Pulmonary artery endothelial cell (primary cell): ENCODE measurements at regions not wholly inside any gene's neighbourhood (a gene's known extent, or its start where the extent isn't known, plus 50 kb on each side); places are given as distances from the start of the nearest gene placed in this dataset.
"Not testable (repeated sequence)": the region's sequence is repeated elsewhere in the genome, so short reads cannot be mapped to it uniquely, and the experiment has no call there.

ENCODE experiments used
- DNase-seq: peaks from one replicate; pipeline ENCODE4 v3.0.0-alpha.2; 2011; ENCODE audit warnings: low read depth, low spot score

DNA sequence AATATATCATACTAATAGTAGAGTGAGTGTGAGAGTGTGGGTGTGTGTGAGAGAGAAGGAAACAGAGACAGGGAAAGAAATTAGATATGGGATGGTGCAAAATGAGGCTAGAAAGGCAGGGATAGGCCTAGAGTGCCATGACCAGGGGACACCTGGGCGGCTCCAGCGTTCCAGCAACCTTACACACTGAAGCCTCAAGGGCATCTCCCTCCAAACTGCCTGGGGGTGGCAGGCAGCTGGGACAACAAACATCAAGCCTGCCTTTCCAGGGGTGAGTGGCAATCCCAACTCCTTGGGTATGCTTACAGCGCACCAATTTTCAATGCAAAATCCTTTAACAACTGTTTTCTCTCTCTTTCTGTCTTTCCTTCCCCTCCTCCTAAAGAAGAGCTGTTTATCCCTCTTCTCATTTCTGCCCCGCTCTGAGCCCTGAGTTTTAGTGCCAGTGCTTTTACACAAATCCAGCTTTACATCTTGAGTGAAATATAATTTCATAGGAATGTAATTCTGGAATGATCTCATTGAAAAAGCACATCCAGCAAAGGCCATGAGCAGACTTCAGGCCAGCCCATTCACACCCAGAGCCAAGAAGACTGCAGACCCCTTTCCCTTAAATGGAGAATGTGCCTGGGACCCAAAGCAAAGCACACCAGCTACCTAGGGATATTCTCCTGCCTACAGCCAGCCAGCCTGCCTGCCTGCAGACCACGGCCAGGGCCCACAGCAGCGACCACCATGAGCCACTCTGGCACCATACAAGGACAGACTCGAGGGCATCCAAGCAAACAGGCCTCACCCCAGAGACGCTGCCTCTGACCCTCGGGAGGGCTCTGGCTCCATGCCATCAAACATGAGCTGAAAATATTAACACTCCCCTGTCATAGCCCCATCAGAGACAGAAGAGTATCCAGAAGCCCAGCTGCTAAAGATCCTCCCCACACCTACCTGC, 90.3 kb downstream of the RPL27A start:
- no peak for DNase-seq

DNA sequence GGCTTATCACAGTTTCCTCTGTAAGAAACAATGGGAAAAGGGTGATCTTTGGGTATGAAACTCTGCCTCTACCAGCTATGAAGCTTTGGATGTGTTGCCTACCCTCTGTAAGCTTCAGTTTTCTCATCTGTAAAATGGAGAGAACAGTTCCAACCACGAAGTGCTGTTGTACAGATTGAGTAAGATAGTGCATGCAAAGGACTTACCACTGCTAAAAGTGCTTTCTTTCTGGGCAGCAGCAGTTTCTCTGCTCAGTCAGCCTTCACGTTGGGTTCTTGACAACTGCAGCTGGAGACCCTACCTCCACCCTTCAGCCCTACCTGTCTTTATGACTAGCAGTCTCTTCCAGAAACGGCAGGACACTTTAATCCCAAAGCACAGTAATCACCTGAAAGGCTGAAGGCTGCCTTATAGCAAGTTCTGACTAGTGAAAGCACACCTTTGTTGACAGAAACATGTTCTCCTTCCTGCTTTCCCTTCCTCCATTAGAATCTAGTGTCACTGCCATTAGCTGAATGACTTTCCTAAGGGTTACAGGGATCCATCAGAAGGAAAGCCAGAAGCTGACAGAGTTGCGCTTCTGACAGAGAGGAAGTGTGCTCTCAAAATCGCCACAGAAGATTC, 91.4 kb downstream of the RPL27A start:
- no peak for DNase-seq

DNA sequence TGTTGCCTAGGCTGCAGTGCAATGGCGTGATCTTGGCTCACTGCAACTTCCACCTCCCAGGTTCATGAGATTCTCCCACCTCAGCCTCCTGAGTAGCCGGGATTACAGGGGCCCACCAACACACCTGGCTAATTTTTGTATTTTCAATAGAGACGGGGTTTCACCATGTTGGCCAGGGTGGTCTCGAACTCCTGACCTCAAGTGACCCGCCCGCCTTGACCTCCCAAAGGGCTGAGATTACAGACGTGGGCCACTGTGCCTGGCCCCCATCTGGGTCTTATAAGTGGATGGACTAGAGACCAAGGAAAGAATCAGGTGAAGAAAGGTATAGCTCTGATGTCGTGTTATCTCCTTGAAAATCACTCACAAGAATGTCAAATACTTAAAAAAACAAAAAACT, 92.3 kb downstream of the RPL27A start:
- not testable (repeated sequence) for DNase-seq

DNA sequence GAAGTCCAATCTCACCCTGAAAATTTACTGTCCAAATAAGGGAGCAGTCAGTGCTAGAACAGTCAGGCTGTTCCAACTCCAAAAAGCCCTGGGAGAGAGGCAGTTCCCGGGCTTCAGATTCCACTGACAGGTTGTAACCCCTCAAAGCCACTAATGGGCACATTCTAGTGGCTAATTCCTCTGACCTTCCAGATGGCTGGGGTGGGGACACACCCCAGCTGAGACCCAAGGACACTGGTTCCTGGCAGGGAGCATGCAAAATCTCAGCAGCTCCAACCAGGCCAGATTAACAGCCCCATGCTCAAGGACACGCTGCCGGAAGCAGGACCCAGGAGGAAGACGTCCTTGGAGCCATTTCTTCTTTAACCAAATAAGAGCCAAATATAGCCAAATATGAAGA, 92.7 kb downstream of the RPL27A start:
- DNase-seq: no peak

DNA sequence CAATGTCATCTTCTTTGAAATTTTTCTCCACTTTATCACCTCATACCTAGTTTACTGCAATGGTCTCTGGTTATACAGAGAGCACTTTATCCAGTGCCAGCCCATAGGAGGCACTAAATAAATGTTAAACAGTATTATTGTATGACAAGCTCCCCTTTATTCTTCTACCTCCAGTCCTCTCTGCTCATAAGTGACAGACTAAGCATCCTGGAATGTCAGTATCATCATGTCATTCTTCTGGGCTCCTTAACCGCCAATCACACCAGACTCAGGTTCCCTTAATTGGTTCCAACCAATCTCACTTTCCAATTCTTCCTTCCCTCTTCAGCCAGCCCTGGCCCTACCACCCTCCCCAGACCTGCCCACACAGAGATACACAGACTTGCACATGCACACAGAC, 93.1 kb downstream of the RPL27A start:
- DNase-seq: no peak

DNA sequence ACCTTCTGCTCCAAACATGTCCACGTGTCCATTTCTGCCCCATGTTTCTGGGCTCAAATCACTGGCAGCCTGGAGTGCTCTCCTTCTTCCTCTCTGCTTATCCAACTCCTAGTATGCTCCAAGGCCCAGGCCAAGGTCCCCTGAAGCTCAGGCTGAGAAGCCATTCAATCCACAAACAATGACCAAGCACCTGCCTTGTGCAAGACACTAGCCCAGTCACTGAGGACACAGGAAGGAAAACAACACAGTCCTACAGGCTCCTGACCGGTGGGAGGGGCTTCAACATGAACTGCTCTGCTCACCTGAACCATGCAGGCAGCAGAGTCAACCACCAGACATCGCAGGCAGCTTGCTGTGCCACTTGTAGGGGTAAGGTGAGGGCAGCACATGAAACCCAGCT, 93.6 kb downstream of the RPL27A start:
- DNase-seq: no peak

DNA sequence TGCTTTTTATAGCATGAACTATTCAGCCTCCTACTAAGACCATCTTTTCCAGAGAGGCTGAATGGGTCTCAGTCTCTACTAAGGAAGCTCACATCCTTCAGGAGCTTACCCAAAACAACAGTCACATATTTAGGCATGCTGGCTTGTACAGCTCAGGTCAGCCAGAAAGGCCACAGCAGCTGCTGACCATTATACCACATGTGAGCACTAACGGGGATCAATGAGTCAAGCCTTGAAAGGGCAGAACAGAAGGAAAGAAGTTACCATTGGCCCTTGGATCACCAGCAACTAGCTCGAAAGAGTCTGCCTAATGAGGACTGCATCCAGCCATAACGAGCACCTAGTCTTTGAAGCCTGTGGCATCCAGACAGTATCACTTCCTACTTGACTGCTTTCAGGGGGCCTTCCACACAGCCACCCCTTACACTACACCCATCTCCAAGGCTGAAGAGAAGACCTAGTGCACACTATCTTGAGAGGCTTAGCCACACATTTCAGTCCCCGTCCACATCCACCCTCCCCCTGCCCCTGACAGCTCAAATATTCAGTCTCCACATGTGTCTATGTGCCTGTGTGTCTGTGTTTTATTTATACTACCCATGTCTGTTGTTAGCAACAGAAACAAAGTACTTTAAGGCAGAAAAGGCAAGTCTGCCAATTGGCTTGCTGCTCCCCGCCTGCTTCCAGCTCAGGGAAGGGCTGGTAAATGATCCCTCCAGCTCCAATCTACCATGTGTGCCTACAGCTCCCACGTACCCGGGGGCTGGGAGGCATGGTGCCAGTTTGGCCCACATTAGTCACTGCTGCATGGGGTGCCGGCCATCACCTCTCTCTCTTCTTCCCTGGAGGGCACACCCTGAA, 95.5 kb downstream of the RPL27A start:
- no peak for DNase-seq

DNA sequence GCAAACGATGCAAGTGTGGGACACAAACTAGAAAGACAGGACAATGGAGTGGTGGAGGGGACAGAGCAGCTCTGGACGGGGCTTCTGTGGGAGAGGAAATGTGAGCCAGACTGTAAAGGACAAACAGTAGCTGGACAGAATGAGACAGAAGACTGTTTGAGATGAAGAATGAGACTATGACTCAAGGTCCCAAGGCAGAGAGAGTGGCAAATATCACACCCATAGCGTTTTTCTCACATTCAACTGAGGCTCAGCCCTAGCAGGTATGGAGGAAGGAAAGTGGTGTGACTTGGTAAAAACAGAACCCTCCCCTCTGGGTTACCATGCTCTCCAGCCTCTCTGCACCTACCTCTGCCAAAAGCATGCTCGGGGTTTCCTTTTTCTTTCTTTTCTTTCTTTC, 96.5 kb downstream of the RPL27A start:
- DNase-seq: no peak

DNA sequence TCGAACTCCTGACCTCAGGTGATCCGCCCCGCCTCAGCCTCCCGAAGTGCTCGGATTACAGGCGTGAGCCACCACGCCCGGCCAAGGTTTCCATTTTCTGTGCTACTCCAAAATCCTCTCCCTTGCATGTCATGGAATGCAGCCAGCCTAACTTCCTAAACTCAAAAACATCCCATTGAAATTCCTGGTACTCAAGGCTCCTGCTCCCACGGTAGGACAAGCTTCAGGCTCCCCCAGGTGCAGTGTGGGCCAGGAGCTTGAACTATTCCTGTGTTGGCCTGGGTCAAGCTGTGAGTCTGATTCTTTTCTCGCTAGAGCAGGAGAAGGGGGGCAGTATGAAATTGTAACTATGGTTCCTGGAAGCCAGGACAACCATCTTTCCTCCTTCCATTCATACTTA, 97.1 kb downstream of the RPL27A start:
- DNase-seq: no peak

DNA sequence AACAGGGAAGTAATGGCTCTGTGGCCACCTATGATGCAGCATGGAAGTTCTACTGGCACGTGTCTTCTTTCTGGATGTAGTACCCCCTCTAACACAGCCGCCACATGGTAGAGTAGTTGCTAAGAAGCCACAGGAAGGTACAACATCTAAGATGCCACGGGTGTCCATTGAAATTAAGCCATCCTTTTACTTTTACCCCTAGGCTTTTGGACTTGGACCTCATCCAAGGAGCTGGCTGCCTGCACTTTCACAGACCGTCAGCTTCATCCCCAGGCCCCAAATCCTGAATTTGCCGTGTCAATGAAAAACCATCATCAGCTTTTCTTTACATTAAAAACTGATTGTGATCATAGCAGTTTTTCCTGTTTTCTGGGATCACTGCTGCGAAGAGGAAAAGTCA, 102.4 kb downstream of the RPL27A start:
- DNase-seq: no peak

DNA sequence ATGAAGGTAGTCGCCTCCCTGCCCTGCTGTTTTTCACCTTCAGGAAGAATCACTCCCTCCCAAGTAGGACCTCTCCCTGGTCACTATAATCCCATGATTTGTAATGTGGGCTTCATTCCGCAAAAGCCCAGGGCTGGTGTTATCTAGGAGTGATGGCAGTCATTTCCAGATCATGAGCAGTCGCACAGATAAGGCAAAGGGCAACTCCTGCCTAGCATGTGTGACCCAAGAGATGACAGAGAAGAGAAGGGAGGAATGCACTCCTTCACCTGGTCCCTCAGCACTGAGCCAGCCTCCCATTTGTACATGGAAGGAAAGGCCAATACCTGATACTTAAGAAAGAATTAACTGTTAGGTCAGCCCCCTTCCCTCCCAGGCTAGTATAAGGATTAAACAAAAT, 102.9 kb downstream of the RPL27A start:
- DNase-seq: no peak

DNA sequence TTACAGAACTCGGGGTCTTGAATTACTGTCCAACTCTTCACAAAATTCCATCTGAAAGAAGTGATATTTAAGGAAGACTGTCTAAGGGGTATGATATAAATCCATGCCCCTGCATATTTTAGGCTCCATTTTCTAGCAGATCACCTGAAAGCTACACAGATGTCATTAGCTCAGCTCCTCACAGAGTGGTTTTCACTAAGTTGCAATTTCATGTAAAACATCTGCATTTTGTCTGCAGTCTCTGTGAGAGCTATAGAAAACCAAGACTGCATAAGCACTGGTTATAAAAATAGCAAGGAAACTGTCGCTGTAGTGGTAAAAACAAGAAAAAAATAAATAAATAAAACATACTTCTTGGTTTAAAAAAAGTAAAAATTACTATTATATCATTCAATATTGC, 103.4 kb downstream of the RPL27A start:
- DNase-seq: no peak

DNA sequence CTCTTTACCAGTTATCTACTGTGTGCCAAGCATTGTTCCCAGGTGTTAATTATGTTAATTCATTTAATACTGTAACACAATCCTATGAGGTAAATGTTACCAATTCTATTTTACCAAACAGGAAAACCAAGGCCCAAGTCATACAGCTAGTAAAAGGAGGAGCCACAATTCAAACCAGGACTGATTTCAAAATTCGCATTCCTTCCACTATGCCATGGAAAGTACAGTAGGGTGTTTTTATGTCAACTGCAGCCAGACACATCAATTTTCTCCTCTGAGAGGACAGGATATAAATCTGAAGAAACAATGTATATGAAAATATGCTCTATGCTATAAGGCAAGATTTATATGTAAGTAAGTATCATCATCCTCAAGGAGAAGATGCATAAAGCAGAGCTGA, 104.3 kb downstream of the RPL27A start:
- DNase-seq: no peak

DNA sequence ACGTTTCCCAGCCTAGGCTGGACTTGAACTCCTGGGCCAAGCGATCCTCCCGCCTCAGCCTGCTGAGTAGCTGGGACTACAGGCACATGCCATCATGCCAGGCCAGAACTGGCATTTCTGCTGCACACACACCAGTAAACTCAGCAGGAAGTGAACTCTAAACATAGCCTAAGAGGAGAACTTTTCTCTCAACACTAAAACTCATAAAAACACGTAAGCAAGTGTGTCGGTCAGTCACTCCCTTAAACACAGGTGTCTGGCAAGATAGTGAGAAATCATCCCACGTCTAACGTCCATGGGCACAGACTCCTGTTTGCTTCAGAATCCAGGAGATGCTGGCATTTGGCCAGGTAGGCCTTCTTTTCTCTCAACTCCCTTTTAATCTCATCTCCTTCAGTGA, 104.8 kb downstream of the RPL27A start:
- DNase-seq: no peak

DNA sequence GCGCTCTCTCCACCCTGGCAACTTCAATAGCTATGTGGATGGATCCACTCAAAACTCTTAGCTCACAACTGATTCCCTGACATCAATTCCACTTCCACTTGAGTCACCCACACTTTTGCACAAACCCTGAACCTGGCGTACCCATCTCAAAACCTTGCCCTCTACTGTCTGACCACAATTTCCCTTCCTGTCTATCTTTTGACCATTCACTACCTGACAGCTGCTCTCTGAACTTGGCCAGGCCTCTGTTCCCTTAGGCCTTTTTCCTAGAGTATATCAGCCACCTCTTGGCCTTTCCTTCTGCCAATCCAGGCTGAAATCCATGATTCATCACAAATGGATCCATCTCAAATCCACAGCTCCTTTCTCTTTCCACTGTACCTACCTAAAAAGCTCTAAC, 106.0 kb downstream of the RPL27A start:
- DNase-seq: no peak

DNA sequence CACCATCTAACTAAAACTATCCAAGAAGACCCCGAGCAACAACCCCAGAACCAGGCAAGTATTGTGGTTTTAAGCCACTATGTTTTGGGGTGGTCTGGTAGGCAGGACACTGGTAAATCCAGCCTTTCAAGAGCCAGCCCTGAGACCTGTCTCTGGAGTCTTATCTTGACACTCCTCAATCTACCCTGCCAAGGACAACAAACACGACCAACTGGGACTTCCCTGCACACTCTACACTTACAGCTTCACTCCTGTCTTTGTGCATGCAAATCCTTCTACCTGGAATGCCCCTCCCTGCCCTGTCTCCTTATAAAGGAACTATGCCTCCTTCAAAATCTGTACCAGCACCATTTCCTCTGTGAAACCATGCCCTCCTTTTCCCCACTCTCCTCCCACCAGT, 107.3 kb downstream of the RPL27A start:
- no peak for DNase-seq

DNA sequence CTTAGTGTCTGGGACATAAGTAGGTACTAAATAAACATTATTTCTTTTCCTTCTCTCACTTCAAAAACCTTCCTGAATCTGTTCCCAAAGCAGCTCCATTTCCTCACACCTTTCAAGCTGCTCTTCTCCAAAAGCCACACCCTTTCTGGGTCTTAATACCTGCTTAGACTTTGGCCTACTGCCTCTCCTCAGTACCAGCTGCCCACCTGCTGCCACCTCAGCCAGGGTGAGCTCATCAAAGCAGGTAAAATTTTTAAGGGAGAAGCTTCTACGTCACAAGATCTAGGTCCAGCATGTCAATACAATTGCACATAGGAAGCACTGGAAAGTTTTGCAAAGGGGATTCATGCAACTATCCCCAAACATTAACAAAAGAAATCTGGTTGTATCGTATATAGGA, 108.4 kb downstream of the RPL27A start:
- DNase-seq: no peak

DNA sequence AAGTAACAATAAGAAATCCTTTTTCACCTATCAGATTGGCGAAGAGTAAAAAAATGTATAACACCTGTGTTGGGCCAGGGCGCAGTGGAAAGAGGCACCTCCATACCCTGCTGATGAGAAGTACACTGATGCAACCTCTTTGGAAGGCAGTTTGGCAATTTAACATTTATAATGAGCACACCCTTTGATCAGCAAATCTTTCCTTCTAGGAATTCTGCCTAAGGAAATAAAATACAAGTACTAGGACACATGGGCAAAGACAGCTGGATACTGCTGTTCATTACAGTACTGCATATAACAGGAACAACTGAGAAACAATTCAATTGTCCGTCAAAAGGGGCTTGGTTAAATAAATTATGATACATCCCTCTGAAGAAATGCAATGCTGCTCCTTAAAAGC, 110.1 kb downstream of the RPL27A start:
- DNase-seq: no peak

DNA sequence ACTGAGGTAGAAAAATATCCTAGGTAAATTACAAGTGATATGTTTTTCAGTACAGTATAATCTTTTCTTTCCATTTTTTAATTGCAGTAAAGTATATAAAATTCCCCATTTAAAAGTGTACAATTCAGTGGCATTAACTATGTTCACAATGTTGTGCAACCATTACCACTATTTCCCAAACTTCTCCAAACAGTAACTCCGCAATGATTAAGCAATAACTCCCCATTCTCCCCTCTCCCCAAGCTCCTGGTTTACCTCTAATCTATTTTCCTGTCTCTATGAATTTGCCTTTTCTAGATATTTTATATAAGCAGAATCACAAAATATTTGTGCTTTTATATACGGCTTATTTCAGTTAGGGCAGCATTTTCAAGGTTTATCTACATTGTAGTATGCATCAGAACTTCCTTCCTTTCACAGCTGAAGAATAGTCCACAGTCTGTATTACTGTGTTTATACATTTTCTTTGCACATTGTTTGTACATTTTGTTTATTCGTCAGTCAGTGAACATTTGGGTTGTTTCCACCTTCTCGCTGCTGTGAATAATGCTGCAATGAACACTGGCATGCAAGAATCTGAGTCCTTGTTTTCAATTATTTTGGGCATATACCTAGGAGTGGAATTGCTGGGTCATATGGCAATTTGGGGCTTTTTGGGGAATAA, 110.7 kb downstream of the RPL27A start:
- DNase-seq: no peak

DNA sequence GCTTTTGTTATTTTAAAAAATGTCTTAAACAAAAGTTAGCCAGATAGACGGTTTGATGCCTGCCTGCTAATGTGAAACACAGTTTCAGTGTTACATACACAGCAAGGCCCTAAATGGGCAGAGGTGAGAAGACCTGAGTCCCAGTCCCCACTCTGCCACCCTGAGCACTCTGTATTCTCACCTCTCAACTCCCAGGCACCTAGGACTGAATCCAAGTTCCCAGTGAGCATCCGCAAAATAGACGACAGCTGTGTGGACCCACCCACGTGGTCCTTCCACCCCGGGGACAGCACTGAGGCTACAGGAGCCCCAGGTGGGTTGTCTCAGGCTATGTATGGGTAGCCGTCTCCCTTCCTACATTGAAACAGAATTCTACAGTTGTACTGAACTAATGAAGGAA, 111.5 kb downstream of the RPL27A start:
- DNase-seq: no peak

DNA sequence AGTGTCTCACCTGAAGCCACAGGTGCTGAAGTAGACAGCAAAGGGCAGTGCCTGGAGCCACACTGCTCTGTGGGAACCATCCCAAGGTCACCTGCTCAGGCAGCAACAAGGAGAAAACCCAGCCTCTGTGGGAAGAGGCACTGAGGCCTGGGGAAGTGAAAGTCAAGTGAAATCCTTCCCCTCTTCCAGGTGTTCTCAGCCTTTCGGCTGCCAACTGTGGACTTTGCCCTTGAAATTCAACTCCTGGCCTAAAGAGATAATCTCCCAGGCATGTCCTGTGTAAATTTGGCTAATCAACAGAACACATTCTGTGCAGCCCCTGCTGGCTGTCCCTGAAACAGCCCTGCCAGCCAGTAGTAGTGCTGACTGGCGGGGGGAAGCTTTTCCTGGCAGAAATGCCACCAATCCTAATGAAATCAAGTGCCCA, 112.1 kb downstream of the RPL27A start:
- no peak for DNase-seq

DNA sequence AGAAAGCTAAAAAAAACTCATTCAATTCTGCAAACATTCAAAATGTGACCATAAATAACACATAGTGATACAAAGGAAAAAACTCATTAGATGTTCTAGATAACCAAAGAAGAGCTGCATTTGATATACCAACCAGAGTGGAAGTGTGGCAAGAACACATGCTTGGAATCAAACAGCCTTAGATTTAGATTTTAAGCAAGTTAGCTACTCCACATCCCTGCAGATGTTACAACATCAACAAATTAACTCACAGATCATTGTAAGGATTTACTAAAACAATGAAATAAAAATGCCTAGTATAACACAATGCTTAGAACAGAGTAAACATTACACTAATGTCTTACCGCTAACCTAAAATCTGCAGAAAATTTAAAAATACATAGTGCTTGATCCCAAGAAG, 114.0 kb upstream of the AKIP1 start:
- DNase-seq: no peak
